Kasumi-1 (cell line): ENCODE measurements at regions not wholly inside any gene's neighbourhood (a gene's known extent, or its start where the extent isn't known, plus 50 kb on each side); places are given as distances from the start of the nearest gene placed in this dataset.

Experiments used
- DNase-seq, 2 experiments: peaks; one replicate each; lab custom pipeline; 2025; lab: John Stamatoyannopoulos, UW

DNA sequence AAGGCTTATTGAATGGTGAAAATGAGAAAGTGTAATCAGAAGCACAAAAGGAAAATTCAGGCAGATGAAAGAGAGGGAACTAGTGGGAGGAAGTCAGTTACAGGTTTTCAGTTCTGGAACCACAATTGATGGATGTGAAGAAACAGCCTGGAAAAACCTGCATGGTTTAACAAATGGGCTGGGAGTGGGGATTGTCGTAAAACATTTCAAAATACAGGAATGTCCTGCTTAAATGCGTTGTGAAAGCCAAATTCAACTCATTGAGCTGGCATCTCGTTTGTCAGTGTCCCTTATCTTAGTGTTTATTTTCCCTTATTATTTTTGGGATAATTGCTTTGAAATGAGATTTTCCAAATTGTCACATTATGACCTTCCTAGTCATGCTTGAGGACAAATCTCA, 106.5 kb upstream of the RFC3 start:
- DNase-seq = no peak

- no peak for DNase-seq
Observed at GRCh38 chr13:33717775-33718174, 100.2 kb upstream of the RFC3 start.

- DNase-seq = no peak
Observed at GRCh38 chr13:33721724-33722123, 96.2 kb upstream of the RFC3 start.

- no peak for DNase-seq
Observed at GRCh38 chr13:33722216-33722915, 95.6 kb upstream of the RFC3 start.

DNA sequence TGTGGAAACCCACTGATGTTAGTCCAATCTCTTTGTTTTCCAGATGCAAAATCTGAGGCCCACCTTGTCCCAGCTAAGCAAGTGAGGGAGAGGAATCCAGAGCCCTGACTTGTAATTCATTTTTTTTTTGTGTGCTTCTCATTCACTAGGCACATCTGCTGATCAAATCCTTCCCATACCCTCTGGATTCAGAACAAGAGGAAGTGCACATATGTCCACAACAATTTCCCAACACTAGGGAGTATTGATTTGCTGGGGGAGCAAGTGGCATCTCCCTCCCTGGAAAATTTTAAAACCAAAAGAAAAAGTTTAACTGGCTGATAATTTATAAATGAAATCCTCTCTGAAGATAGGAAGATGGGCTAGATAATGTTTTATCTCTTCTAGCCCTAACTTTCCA, 94.6 kb upstream of the RFC3 start:
- DNase-seq = no peak

- DNase-seq = peak; percentile 37 to 49
Observed at GRCh38 chr13:33723772-33724435, 94.0 kb upstream of the RFC3 start.

- no peak for DNase-seq
Observed at GRCh38 chr13:33725340-33725739, 92.6 kb upstream of the RFC3 start.

DNA sequence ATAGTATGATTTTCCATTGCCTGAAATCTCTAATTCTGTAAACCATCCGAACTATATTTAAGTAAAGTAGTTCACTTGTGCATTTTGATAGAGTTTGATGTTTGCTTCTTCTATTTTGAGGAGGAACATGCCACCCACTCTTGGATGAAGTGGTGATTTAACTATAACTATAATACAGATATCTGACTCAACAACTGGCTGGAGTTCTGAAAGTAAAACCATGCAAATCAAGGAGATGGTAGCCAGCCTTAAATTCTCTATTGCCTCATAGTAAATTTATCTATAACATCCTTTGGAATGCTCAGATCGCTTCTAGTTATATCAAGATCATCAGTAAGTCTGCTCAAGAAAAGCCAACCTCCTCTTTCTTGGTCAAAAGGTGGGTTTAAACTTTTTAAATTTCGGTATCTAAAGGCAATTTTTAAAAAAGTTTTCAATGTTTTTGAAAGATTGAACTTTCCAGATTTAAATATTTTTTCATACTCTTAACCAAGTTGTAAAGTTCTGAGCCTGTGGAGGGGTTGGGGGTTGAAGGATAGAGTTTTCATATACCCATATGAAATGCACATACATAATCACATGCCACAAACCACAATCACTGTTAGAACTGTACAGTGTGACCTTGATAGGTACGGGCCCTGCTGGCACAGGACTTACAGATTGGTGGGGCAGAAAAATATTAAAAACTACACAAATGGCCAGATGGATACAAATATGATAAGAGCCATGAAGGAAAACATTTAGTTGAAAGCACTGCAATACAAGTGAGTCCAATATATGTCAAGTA, 90.5 kb upstream of the RFC3 start:
- DNase-seq = no peak

DNA sequence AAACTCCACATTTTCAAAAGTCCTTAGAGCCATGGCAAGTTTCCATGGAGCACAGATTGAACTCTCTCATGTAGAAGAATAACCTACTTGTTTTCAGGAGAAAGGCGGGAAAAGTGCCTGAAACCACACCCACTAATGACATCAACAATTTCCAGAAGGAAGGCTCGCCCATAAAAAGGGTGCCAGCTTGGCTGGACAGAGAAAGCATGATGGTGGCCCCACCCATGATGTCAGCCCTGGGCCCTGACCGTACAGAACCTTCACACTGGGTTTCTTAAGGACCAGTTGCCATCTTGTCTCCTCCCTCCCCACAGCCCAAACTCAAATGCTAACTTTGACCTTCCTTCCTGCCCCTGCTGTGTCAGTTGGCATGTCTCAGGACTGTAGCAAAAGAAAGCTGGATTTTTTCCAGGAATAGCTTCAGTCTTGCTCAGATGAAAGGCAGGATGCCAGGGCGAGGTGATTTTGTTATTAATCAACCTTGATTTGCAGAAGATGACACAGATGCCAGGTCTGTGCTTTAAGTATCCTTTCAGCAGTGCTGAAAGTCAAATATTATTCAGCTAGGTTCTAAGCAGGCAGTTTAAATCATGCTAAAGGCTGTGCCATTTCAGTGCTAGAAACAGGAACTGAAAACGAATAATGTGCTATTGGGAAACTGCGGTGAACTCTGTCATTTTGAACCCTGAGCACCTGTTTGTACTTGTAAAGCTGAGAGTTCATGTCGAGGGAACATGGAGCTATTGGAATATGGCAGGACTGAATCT, 89.5 kb upstream of the RFC3 start:
- no peak for DNase-seq

DNA sequence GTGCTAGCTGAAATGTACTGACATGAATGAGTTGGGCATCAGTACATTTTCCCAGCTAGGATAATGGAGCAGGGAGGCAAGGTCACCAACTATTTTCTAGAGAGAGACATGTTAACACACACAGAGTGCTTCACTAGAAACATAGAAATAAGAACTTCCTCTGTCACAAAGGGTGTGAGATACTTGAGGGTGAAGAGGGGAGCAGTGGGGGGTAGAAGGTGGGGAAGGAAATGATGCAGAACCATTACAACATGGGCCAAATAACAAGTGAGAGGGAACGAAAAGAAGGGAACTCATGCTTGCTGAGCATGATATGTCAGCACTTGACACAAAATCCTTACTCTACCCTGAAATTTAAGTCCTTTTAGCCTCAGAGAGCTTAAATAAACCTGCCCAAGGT, 87.8 kb upstream of the RFC3 start:
- no peak for DNase-seq

DNA sequence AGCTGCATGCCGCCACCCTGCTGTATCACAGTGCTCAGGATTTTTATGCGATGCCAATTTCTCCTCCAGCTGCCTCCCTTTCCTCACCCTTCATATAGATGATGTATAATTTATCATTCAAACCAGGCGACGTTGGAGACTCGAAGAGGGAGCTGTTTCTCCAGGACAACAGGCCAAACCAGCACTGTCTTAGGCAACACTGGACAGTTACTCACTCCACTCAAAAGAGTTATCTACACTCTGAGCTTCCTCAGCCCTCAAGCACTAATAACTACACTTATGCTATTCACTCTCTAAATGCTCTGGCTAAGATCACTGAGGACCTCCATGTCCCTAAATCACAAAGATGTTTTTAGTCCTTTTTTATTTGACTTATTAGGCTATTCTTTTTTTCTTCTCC, 87.3 kb upstream of the RFC3 start:
- DNase-seq = no peak

DNA sequence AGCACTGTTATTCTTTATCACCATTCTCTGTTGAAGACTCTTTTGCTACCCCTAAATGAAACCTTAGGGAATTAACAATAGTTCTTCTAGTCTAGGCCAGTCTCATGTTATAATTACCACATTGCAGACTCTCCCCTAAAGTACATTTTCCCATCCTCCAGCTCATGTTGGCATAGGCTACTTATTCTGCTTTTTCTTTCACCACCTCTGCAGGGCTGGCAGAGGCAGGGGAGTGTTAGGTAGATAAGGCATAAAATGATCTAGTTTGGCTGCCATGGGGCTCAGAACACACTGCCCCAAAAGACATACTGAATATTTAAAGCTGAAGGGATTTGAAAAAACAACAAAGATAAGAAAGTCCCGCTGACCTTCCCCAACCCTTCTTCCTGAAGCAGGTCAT, 82.7 kb upstream of the RFC3 start:
- no peak for DNase-seq

DNA sequence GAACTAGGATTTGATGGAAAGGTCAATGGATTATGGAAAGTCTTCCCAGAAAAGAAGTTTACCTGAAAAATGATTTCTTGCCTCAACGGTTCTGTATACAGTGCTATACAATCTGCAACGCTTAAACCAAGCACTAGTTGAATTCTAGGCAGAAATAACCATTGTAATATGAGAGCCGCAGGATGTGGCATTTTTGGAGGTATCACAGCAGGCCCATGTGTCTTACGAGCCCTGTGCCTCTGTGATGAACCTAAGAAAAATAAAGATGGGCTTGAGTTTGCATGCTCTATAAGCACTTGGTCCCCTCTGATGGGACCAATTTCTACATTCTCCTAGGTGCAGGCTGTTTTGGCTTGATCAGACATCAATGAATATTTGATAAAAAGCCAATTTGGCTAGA, 78.7 kb upstream of the RFC3 start:
- no peak for DNase-seq

- DNase-seq = no peak
Observed at GRCh38 chr13:33740134-33740538, 77.8 kb upstream of the RFC3 start.

DNA sequence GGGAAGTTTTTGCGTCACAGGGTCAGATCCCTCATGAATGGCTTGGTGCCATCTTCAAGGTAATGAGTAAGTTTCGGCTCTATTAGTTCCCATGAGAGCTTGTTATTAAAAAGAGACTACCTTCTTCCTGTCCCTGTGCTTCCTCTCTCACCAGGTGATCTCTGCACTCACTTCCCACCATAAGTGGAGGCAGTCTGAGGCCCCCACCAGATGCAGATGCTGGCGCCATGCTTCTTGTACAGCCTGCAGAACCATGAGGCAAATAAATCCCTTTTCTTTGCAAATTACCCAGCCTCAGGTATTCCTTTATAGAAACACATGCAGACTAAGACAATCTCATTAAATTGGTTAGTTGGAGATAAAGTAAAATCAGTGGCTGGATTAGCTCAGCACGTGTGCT, 75.6 kb upstream of the RFC3 start:
- no peak for DNase-seq

DNA sequence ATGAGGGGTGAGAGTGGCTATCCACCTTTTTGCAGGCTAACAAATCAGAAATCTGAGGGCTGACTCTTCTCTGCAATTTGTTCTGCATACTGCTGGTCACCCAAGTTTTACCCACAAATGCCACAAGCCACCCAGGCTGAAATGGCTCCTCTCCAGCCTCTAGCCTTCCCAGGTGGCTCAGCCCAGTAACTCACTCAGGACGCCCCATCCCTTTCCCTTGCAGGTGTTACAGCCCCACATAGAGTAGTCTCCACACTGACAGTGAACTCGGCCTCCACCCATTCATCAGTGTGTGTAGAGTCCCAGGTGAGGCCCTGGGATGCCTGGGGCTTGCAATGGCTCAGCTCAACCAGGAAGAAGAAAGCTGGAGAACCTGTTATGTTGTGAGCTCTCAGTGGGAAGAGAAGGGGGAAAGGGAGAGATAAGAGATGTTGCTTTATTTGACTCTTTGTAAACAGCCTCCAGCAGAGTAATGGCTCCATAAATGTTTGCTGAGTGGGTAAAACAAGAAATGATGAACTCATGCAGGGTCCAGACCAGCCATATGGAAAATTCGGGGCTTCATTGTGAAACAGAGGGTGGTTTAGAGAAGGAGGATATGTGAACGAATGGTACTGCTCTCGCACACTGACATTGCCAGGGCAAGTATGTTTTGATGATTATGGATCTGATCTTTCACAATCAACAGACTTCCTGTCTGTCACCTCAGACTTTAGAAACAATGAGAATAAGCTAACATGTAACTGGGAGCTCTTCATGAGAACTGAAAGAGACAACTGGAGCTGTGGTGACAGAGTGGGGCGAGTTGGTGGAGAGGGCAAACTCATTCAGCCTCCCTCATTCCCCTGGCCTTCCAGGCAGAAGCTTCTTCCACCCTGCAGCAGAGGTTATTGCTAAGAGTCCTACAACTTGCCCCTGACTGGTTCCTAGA, 74.2 kb upstream of the RFC3 start:
- no peak for DNase-seq

GRCh38 chr13:33744589-33745369, 73.2 kb upstream of the RFC3 start:
- no peak for DNase-seq

- DNase-seq = no peak
Observed at GRCh38 chr13:33745370-33746324, 72.3 kb upstream of the RFC3 start.

- no peak for DNase-seq
Observed at GRCh38 chr13:33746867-33747266, 71.1 kb upstream of the RFC3 start.
